K562 (cell line): ENCODE measurements at regions not wholly inside any gene's neighbourhood (a gene's known extent, or its start where the extent isn't known, plus 50 kb on each side); places are given as distances from the start of the nearest gene placed in this dataset.

ENCODE experiments used
- ATAC-seq: fragments of 200-7000 bp; cut with Tn5 transposase; 3 replicates; pipeline ENCODE4 v1.9.1; 2020; ENCODE audit warnings: moderate library complexity
- BruUV-seq: library from RNA; stranded (reverse); fragments of 400-500 nt; replicated peaks from 2 replicates; lab custom pipeline; 2021; lab: Mats Ljungman, UMichigan
- CTCF ChIA-PET: fragments of 300-600 bp; formaldehyde crosslinking; extraction: SDS; loops from one replicate; lab custom pipeline; 2021; ENCODE audit warnings: low intra/inter-chr PET ratio; lab: Yijun Ruan, JAX
- POLR2A ChIA-PET: fragments of 300-600, 350-650 bp; sonication (Branson Sonifier 250); formaldehyde crosslinking; extraction: SDS; loops from one replicate; lab custom pipeline; 2021; ENCODE audit warnings: antibody characterized with exemption, inconsistent platforms; lab: Yijun Ruan, JAX
- DNase-seq, 4 experiments: peaks; one replicate each; pipeline versions ENCODE4 v3.0.0 to v3.0.0-alpha.2; 2011 to 2018; ENCODE audit warnings: low spot score in 3 of 4, mixed read lengths in 3 of 4; ENCODE audit errors: extremely low read depth in 1 of 4
- FAIRE-seq: peaks from 2 replicates; lab custom pipeline; 2011; peaks lifted over from hg19 to GRCh38; lab: Jason Lieb, UNC
- H2AFZ ChIP-seq: 2 replicates; pipeline ENCODE4 v1.6.0; 2011; ENCODE audit warnings: low read depth, low read length, control low read depth, inconsistent platforms
- H3K27ac ChIP-seq: fragments of 200-600 bp; 3 replicates; pipeline ENCODE4 v1.8.0; 2011; ENCODE audit warnings: low read depth, mild to moderate bottlenecking, control low read depth, inconsistent platforms, low read length, moderate library complexity, mixed read lengths; ENCODE audit errors: extremely low read depth
- H3K27me3 ChIP-seq, 2 experiments: fragments of 300-600 bp in 1 of 2; 2 replicates in 1 of 2; 3 replicates in 1 of 2; pipeline versions ENCODE4 v1.6.0 to v1.8.0; 2011; ENCODE audit warnings: inconsistent platforms in 2 of 2, low read length in 2 of 2, mild to moderate bottlenecking in 1 of 2, mixed read lengths in 1 of 2, moderate library complexity in 1 of 2; ENCODE audit not compliant: control insufficient read depth in 2 of 2, insufficient read depth in 2 of 2
- H3K36me3 ChIP-seq: fragments of 300-600 bp; 3 replicates; pipeline ENCODE4 v1.8.0; 2011; ENCODE audit warnings: mild to moderate bottlenecking, low read length, inconsistent platforms; ENCODE audit not compliant: control insufficient read depth, insufficient read depth
- H3K4me1 ChIP-seq, 2 experiments: fragments of 200-600 bp in 1 of 2; replicated peaks in 1 of 2; 2 replicates in 1 of 2; 3 replicates in 1 of 2; pipeline versions ENCODE4 v1.5.1 to v1.8.0; 2011; ENCODE audit warnings: inconsistent platforms in 2 of 2, low read length in 2 of 2, mild to moderate bottlenecking in 1 of 2, mixed read lengths in 1 of 2, moderate library complexity in 1 of 2; ENCODE audit not compliant: control insufficient read depth in 2 of 2, insufficient read depth in 2 of 2
- H3K4me2 ChIP-seq: 2 replicates; pipeline ENCODE4 v1.6.1; 2011; ENCODE audit warnings: low read length, control low read depth, inconsistent platforms, mixed read lengths; ENCODE audit not compliant: insufficient read depth
- H3K4me3 ChIP-seq: fragments of 200-600 bp; sonication (generic), shearing (Covaris generic); 2 replicates; pipeline ENCODE4 v1.5.1; 2016; ENCODE audit warnings: control low read depth, inconsistent platforms
- H3K79me2 ChIP-seq: fragments of 200-600 bp; 3 replicates; pipeline ENCODE4 v1.8.0; 2011; ENCODE audit warnings: low read length, inconsistent platforms; ENCODE audit not compliant: control insufficient read depth, insufficient read depth
- H3K9ac ChIP-seq, 2 experiments: 2 replicates each; pipeline versions ENCODE4 v1.6.0 to v1.6.1; 2011; ENCODE audit warnings: low read depth in 2 of 2, low read length in 2 of 2, control low read depth in 1 of 2, inconsistent platforms in 1 of 2, mild to moderate bottlenecking in 1 of 2, mixed read lengths in 1 of 2; ENCODE audit not compliant: insufficient read depth in 1 of 2
- H3K9me1 ChIP-seq: one replicate; pipeline ENCODE4 v1.6.0; 2011; ENCODE audit warnings: inconsistent platforms, mild to moderate bottlenecking, low read length, moderate library complexity; ENCODE audit not compliant: control insufficient read depth, insufficient read depth
- H3K9me3 ChIP-seq: replicated peaks from 2 replicates; pipeline ENCODE4 v1.5.1; 2011; ENCODE audit warnings: low read depth, low read length, inconsistent platforms; ENCODE audit not compliant: control insufficient read depth, insufficient read depth
- H4K20me1 ChIP-seq: replicated peaks from 2 replicates; pipeline ENCODE4 v1.6.1; 2011; ENCODE audit warnings: low read length, inconsistent platforms, mixed read lengths; ENCODE audit not compliant: control insufficient read depth, insufficient read depth
- ARNT ChIP-seq, 2 experiments: fragments of 450-650 bp; IDR thresholded peaks; 2 replicates each; pipeline ENCODE4 v1.6.1; 2016; ENCODE audit warnings: mild to moderate bottlenecking in 1 of 2
- CHD4 ChIP-seq: fragments of 200-600 bp; sonication (generic); IDR thresholded peaks from 3 replicates; pipeline ENCODE4 v1.6.1; 2012; ENCODE audit warnings: low read depth, mild to moderate bottlenecking, mixed read lengths, low read length, inconsistent platforms; ENCODE audit not compliant: insufficient read depth, insufficient replicate concordance, poor library complexity, severe bottlenecking
- HMG20B ChIP-seq: fragments of 250-450 bp; sonication (Bioruptor Pico); IDR thresholded peaks from 2 replicates; pipeline ENCODE4 v1.5.0; 2021; ENCODE audit warnings: mild to moderate bottlenecking
- POLR2B ChIP-seq: fragments of 450-650 bp; IDR thresholded peaks from 2 replicates; pipeline ENCODE4 v1.6.1; 2018; ENCODE audit warnings: low read depth; ENCODE audit not compliant: partially characterized antibody
- RBM14 ChIP-seq: fragments of 200-400 bp; formaldehyde crosslinking; IDR thresholded peaks from 2 replicates; pipeline ENCODE4 v1.6.1; 2018; ENCODE audit warnings: low read depth, mild to moderate bottlenecking, low read length, moderate library complexity, borderline replicate concordance; ENCODE audit not compliant: insufficient read depth
- RBM15 ChIP-seq: fragments of 200-400 bp; formaldehyde crosslinking; IDR thresholded peaks from 2 replicates; pipeline ENCODE4 v1.6.1; 2018; ENCODE audit warnings: mild to moderate bottlenecking, low read length, moderate library complexity; ENCODE audit not compliant: insufficient read depth
- SMAD4 ChIP-seq: fragments of 250-450 bp; sonication (Bioruptor Pico); conservative IDR thresholded peaks from 2 replicates; pipeline ENCODE4 v1.8.0; 2021; ENCODE audit warnings: inconsistent platforms, mild to moderate bottlenecking, moderate library complexity
- SMARCC2 ChIP-seq: fragments of 450-650 bp; IDR thresholded peaks from 2 replicates; pipeline ENCODE4 v1.6.1; 2017; ENCODE audit warnings: antibody characterized with exemption, moderate library complexity, mild to moderate bottlenecking, low read depth
- ZNF561 ChIP-seq: fragments of 450-650 bp; formaldehyde crosslinking; conservative IDR thresholded peaks from 2 replicates; pipeline ENCODE4 v1.4.0; 2020; ENCODE audit warnings: mild to moderate bottlenecking, moderate library complexity
- in situ Hi-C: fragments of 300-500 bp; cut with MboI; formaldehyde crosslinking; loops from 4 replicates; pipeline ENCODE4 v1.15.0; 2018; ENCODE audit warnings: inconsistent platforms, mixed read lengths
- intact Hi-C: fragments of 100-400 bp; cut with micrococcal nuclease; formaldehyde crosslinking; loops from 2 replicates; pipeline ENCODE4 v1.14.2; 2022
- TF ChIP-seq, protein P1 (sequence below): fragments of 250-450 bp; sonication (Bioruptor Pico); IDR thresholded peaks from 2 replicates; pipeline ENCODE4 v1.4.0; 2020; ENCODE audit warnings: mild to moderate bottlenecking
- TF ChIP-seq, protein P2 (sequence below): fragments of 450-650 bp; conservative IDR thresholded peaks from 2 replicates; pipeline ENCODE4 v1.6.1; 2016; ENCODE audit warnings: missing genetic modification characterization, low read depth, mild to moderate bottlenecking, control low read depth, missing compliant biosample characterization
- TF ChIP-seq, protein P3 (sequence below): IDR thresholded peaks from 2 replicates; pipeline ENCODE4 v1.6.1; 2011; ENCODE audit not compliant: insufficient read length; ENCODE audit errors: extremely low read depth
- TF ChIP-seq, protein P4 (sequence below): sonication (generic); formaldehyde crosslinking; IDR thresholded peaks from 2 replicates; pipeline ENCODE4 v1.9.0; 2022; ENCODE audit warnings: mild to moderate bottlenecking, missing genetic modification reagents
- TF ChIP-seq, protein P5 (sequence below): fragments of 250-450 bp; sonication (Bioruptor Pico); IDR thresholded peaks from 2 replicates; pipeline ENCODE4 v1.5.0; 2020; ENCODE audit warnings: mild to moderate bottlenecking

DNA sequence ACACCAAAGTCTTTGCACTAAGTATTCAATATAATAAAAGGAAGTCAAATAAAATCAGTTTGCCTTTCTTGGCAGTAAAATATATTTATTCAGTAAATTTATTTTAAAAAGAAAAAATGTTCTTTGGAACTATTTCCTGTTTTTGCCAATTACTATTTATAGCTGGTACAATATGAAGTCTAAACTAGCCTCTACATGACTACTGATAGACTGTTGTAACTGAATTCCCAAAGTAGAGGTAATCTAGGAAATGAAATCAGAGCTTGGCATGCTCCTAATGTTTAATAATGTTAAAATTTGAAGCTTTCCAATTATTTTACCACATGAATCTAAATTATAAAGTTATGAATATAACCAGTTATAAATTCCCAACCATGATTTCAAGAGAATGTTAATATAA is 385.5 kb downstream of the SEMA3D start:
- Histone ChIP-seq H3K36me3 (0 out of 3 replicates have a peak, but pooled peaks cover 3% of the 10 kb centered on the region), H4K20me1 (no peaks in the 10 kb centered on the region), H3K4me3 (no peak overlapping the region), H3K4me1 (no peaks in the 10 kb centered on the region), H3K4me2 (no peak overlapping the region), H3K9ac (no peak overlapping the region), H3K79me2 (no peaks in the 10 kb centered on the region), H3K9me3 (no peaks in the 10 kb centered on the region), H2AFZ (no peak overlapping the region), H3K27me3 (no peaks in the 10 kb centered on the region), H3K9me1 (no peaks in the 10 kb centered on the region), H3K27ac (no peak overlapping the region)
- BruUV-seq: no TSS peak
- DNase-seq (no peak), FAIRE-seq (no peak), ATAC-seq (no peak)
- in situ Hi-C loops: no loop called here
- intact Hi-C loops: no loop called here
- ChIA-PET POLR2A (no interaction called here), CTCF (no interaction called here)
- no peak for TF ChIP-seq CHD4
- TF ChIP-seq, protein P1, sequence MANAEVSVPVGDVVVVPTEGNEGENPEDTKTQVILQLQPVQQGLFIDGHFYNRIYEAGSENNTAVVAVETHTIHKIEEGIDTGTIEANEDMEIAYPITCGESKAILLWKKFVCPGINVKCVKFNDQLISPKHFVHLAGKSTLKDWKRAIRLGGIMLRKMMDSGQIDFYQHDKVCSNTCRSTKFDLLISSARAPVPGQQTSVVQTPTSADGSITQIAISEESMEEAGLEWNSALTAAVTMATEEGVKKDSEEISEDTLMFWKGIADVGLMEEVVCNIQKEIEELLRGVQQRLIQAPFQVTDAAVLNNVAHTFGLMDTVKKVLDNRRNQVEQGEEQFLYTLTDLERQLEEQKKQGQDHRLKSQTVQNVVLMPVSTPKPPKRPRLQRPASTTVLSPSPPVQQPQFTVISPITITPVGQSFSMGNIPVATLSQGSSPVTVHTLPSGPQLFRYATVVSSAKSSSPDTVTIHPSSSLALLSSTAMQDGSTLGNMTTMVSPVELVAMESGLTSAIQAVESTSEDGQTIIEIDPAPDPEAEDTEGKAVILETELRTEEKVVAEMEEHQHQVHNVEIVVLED (CRISPR knock-in tag): no peak
- TF ChIP-seq SMAD4 (CRISPR knock-in tag): no peak
- TF ChIP-seq, protein P2, sequence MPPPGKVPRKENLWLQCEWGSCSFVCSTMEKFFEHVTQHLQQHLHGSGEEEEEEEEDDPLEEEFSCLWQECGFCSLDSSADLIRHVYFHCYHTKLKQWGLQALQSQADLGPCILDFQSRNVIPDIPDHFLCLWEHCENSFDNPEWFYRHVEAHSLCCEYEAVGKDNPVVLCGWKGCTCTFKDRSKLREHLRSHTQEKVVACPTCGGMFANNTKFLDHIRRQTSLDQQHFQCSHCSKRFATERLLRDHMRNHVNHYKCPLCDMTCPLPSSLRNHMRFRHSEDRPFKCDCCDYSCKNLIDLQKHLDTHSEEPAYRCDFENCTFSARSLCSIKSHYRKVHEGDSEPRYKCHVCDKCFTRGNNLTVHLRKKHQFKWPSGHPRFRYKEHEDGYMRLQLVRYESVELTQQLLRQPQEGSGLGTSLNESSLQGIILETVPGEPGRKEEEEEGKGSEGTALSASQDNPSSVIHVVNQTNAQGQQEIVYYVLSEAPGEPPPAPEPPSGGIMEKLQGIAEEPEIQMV (tag): no peak
- no peak for TF ChIP-seq RBM14
- TF ChIP-seq POLR2B: no peak
- TF ChIP-seq ARNT (IDR thresholded peaks at IDR 0.05): no peak
- TF ChIP-seq, protein P3, sequence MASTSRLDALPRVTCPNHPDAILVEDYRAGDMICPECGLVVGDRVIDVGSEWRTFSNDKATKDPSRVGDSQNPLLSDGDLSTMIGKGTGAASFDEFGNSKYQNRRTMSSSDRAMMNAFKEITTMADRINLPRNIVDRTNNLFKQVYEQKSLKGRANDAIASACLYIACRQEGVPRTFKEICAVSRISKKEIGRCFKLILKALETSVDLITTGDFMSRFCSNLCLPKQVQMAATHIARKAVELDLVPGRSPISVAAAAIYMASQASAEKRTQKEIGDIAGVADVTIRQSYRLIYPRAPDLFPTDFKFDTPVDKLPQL: no peak
- no peak for TF ChIP-seq RBM15
- TF ChIP-seq, protein P4, sequence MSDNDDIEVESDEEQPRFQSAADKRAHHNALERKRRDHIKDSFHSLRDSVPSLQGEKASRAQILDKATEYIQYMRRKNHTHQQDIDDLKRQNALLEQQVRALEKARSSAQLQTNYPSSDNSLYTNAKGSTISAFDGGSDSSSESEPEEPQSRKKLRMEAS (CRISPR knock-in tag): no peak
- TF ChIP-seq, protein P5, sequence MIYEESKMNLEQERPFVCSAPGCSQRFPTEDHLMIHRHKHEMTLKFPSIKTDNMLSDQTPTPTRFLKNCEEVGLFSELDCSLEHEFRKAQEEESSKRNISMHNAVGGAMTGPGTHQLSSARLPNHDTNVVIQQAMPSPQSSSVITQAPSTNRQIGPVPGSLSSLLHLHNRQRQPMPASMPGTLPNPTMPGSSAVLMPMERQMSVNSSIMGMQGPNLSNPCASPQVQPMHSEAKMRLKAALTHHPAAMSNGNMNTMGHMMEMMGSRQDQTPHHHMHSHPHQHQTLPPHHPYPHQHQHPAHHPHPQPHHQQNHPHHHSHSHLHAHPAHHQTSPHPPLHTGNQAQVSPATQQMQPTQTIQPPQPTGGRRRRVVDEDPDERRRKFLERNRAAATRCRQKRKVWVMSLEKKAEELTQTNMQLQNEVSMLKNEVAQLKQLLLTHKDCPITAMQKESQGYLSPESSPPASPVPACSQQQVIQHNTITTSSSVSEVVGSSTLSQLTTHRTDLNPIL (CRISPR knock-in tag): no peak
- no peak for TF ChIP-seq SMARCC2
- TF ChIP-seq HMG20B (CRISPR knock-in tag): no peak
- TF ChIP-seq ZNF561 (CRISPR knock-in tag): no peak
